CD1c-positive myeloid dendritic cell (primary cell): ENCODE measurements at regions not wholly inside any gene's neighbourhood (a gene's known extent, or its start where the extent isn't known, plus 50 kb on each side); places are given as distances from the start of the nearest gene placed in this dataset.

Experiments used
- DNase-seq: peaks from one replicate; pipeline ENCODE4 v3.0.0-alpha.2; 2016; ENCODE audit errors: extremely low spot score

DNA sequence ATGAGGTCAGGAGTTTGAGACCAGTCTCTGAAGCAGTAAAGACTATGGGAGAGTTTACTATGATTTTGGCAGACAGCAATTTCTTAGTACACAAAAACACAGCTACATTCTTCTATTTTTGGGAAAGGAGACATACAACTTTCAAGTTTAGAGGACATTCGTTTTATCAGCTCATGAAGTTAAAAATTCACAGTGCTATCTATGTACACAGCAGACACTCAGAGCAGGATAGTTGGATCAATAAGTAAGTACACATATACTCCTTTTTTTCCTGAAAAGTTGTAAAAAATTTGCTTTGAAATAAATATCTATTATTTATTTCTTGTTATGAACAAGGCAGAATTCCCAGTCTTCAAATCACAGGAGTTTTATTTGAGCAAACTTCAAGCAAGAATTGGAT lies 159.7 kb downstream of the SERPINI1 start:
- no peak for DNase-seq

DNA sequence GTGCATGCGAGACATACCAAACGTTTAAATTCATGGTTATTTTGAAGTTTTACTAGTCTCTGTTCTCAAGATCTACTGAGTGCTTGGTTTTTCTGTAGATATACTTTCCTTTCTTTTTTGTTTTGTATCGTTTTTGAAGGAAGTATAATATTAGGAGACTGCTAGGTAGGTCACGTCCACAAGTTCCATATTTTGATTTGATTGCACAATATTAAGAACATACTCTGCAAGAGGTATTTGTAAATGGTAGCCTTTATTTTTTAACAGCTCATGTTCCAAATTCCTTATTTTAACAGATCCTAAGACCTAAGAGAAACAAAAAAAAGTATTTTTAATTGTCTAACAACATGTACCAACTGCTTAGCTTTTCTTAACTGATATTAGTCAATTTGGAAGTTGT lies 156.7 kb downstream of the SERPINI1 start:
- DNase-seq, result peak; percentile 16

DNA sequence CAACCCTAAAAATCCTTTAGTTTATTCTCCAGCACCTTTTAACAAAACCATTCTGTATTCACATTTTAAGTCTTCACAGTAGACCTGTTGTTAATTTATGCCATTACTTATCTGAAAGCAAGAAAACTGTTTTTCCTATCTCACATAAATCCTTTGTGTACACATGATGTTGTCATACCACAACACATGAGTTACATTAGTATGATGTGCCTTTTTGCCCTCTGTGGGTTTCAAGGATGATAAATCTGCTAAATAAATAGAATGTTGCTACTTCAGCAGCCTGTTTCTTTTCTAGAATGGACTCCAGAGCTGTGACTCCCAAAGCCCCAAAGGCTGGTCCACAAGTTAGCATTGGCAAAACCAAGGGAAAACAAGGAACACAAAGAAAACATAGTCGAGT lies 151.6 kb downstream of the SERPINI1 start:
- no peak for DNase-seq

DNA sequence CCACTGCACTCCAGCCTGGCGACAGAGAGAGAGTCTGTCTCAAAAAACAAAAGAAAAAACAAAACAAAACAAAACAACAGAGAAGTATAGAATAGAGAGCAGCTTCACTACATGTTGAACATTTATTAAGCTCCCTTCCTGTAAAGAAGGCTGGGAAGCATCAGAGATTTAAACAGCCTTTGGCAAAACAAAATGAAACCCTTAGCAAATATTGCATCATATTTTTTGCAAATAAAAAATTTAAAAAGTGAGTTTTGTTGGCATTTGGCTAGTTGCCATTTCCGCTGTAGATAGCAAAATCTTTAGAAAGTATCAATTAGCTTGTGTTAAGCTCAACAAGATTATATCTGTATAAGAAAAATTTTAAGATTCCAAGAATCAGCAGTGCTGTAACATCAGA lies 151.2 kb downstream of the SERPINI1 start:
- DNase-seq, result no peak

DNA sequence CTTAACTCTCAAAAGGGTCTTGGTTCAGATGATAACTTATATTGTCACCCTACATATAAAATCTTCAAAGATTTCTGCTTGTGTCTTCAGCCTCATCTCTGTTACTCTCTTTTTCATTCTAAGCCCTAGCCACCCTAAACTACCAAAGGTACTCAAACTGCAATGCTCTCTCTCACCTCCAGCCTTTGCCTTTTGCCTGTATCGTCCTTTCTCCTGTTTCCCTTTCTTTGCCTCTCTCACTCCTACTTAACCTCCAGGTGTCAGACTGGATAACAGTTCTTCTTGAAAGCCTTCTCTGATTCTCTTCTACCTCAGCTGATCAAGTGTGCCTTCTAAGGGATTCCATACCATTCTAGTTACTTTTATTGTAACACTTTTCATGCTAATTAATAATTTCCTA lies 149.8 kb downstream of the SERPINI1 start:
- DNase-seq, result no peak

DNA sequence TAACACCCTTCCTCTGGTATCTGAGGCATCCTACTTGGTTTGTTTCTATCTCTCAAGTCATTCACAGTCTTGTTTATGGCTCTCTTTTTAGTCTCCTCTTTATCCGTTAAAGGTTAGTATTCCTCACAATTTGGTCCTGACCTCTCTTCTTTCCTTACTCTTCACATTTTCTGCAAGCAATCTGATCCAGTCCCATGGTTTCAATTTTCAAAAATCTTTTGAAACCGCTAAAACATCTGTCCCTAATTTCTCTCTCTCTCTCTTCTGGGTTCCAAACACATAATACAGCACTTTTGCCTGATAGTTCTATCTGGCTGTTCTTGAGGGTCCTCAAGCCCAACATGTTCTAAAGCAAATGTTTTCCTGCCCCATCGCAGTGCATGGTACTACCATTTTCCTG lies 149.0 kb downstream of the SERPINI1 start:
- DNase-seq, result no peak

DNA sequence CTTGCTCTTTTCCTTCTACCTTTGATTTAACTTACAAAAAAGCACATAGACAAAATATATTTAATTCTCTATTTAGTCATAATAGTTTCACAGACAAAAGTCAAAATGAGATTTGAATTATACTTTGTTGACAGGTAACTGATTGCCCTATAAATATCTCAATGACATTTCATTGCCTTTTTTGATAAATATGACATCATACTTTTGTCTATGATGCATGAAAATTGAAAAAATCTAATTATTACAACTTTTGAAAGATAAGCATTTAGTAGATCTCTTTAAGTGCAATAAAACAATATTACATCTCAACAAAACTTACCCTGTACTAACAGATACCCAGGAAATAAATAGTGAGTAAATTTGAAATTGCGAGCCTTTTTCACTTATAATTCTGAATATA lies 147.9 kb downstream of the SERPINI1 start:
- no peak for DNase-seq

DNA sequence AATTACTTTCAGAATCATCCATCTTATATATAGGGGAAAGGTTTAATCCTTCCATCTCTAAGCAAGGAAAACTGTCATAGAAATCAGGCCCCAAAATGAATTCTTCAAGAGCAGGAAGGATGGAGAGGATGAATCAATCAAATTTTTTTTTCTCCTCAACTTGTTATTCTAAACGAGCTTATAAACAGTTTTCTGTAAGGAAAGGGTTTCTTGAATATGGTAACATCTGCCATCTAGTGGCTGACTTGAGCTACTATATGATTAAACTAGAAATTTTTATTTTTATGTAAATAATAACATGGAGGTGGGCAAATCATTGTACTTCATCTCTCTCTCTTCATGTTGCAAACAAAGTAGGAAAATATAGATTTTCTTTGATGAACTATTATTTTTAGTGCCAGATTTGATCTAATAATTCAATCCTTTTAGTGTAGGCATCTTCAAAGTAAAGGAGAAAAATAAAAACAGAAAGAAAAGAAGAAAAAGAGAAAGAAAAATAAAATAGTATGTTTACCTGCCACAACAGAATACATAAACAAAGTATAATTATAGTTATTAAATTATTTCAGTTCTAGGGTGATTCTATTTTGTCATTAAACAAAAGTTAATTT lies 146.6 kb downstream of the SERPINI1 start:
- DNase-seq, result peak; percentile 68

DNA sequence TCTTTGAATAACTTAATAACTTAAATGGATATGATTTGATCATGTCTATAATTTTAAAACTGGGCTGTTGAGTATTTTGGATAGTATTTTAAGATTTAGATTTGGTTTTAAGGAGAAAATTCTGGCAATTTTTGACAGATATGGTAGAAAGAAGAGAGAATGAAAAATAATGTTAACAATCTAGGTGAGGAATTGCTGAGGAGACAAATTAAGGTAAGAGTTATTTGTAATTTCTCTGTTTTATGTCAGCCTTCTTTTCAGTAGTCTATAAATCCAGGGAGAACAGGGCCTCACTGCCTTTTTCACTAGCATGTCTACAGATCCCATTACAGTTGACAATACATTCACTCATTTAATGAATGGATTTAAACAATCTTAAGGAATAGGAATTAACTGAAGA lies 144.7 kb downstream of the SERPINI1 start:
- no peak for DNase-seq

DNA sequence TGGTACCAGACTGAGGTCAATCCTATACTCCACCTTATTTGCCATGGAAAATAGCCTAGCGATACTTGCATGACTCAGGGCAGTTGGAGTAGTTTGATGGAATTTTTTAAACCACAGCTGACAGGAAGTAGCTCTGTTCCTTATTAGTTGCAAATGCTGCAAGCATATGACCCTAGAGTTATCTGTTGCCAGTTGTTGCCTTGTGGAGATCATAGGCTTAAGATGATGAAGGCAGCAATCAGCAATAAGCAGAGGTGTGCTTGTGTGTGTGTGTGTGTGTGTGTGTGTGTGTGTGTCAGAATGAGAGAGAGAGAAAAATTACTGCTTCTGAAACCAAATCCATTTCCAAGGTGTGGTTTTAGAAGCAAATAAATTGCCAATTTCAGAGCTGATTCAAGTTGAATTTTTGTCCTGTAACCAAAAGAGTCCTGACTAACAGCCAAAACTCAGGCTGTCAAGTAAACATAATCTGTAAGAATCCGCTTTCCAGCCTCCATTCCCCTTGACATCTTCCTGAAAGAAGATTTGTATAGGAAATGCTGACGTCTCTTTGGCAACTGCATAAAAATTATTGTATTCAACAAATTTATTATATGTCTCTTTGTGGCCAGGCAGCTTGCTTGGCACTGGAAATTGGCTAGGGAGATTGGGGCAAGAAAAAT lies 141.2 kb downstream of the SERPINI1 start:
- peak; percentile 45 for DNase-seq
